ENCODE measurements at regions not wholly inside any gene's neighbourhood (a gene's known extent, or its start where the extent isn't known, plus 50 kb on each side); places are given as distances from the start of the nearest gene placed in this dataset.

GRCh38 chr13:39971526-39971925, 316.1 kb downstream of the COG6 start:
- Mint-ChIP-seq H3K27ac (ENCODE audit: low read depth) (no peak overlapping the region), H3K36me3 (ENCODE audit: insufficient read depth) (peaks cover 1% of the 10 kb centered on the region), H3K4me3 (no peak overlapping the region), H3K9me3 (no peaks in the 10 kb centered on the region), H3K27me3 (peaks cover 19% of the 10 kb centered on the region), H3K4me1 (no peaks in the 10 kb centered on the region)
- ATAC-seq (replicated peaks; ENCODE audit: extremely low read depth, poor library complexity, severe bottlenecking) (no peak), DNase-seq (ENCODE audit: low spot score in 2 of 2) (no peak)

DNA sequence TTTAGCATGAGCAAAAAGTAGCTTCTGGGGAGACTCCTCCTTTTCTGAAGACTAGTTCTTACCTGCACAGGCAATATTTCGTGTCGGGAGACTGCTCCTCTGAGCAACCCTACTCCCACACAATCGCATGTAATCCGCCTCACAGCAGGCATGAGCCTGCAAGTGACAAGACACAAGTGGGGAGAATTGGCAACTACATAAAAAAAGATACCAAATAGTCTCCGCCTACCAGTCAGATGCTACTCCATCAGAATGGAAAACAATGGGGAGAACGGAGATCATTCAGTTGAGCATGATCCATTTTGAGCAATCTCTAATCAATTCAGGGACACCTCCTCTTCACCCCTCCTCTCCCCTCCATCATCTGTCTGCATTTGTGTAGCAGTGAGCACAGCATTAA, 321.0 kb downstream of the COG6 start:
- no peak for ATAC-seq (replicated peaks; ENCODE audit: extremely low read depth, poor library complexity, severe bottlenecking)
- no peak overlapping the region for H3K27ac Mint-ChIP-seq (ENCODE audit: low read depth)
- no peak overlapping the region for H3K4me3 Mint-ChIP-seq
- H3K36me3 Mint-ChIP-seq (ENCODE audit: insufficient read depth), result no peaks in the 10 kb centered on the region
- DNase-seq (ENCODE audit: low spot score in 2 of 2), result no peak
- no peaks in the 10 kb centered on the region for H3K9me3 Mint-ChIP-seq
- H3K27me3 Mint-ChIP-seq, result peaks cover 30% of the 10 kb centered on the region
- H3K4me1 Mint-ChIP-seq, result no peaks in the 10 kb centered on the region

- Mint-ChIP-seq H3K4me1 (no peaks in the 10 kb centered on the region), H3K36me3 (ENCODE audit: insufficient read depth) (no peaks in the 10 kb centered on the region), H3K27me3 (peaks cover 39% of the 10 kb centered on the region), H3K9me3 (no peaks in the 10 kb centered on the region), H3K4me3 (no peak overlapping the region), H3K27ac (ENCODE audit: low read depth) (no peak overlapping the region)
- DNase-seq (ENCODE audit: low spot score in 2 of 2) (no peak), ATAC-seq (replicated peaks; ENCODE audit: extremely low read depth, poor library complexity, severe bottlenecking) (no peak)
Measured at GRCh38 chr13:39981056-39981455, 325.6 kb downstream of the COG6 start.

GRCh38 chr13:39982745-39983144, 327.3 kb downstream of the COG6 start:
- Mint-ChIP-seq H3K27me3 (peaks cover 36% of the 10 kb centered on the region), H3K27ac (ENCODE audit: low read depth) (no peak overlapping the region), H3K36me3 (ENCODE audit: insufficient read depth) (no peaks in the 10 kb centered on the region), H3K4me3 (no peak overlapping the region), H3K9me3 (no peaks in the 10 kb centered on the region), H3K4me1 (no peaks in the 10 kb centered on the region)
- DNase-seq (ENCODE audit: low spot score in 2 of 2), result no peak
- ATAC-seq (replicated peaks; ENCODE audit: extremely low read depth, poor library complexity, severe bottlenecking), result no peak

GRCh38 chr13:39985071-39985470, 329.6 kb downstream of the COG6 start:
- Mint-ChIP-seq H3K36me3 (ENCODE audit: insufficient read depth) (no peaks in the 10 kb centered on the region), H3K27me3 (peaks cover 34% of the 10 kb centered on the region), H3K4me1 (no peaks in the 10 kb centered on the region), H3K27ac (ENCODE audit: low read depth) (no peak overlapping the region), H3K9me3 (no peaks in the 10 kb centered on the region), H3K4me3 (no peak overlapping the region)
- DNase-seq (ENCODE audit: low spot score in 2 of 2) (no peak), ATAC-seq (replicated peaks; ENCODE audit: extremely low read depth, poor library complexity, severe bottlenecking) (no peak)

DNA sequence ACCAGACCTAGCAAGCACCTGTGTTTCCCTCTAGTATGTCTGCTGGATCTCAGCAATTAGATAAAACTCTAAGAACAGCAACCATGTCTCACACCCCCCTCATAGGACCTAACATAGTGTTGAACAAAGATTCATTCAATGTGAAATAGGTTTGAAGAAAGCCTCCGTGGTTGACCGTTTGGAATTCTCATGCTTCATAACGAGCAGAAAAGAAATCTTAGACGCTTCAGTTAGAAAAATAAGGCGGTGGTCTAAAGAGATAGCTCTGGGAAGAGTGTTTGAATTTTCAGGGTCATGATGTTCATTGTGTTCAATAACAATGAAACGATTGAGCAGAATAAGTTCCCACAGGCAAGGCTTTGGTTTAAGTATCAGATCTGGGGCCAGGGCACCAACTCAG, 332.9 kb downstream of the COG6 start:
- Mint-ChIP-seq H3K36me3 (ENCODE audit: insufficient read depth) (no peaks in the 10 kb centered on the region), H3K27ac (ENCODE audit: low read depth) (no peak overlapping the region), H3K4me3 (no peak overlapping the region), H3K27me3 (peaks cover 14% of the 10 kb centered on the region), H3K4me1 (no peaks in the 10 kb centered on the region), H3K9me3 (no peaks in the 10 kb centered on the region)
- ATAC-seq (replicated peaks; ENCODE audit: extremely low read depth, poor library complexity, severe bottlenecking) (no peak), DNase-seq (ENCODE audit: low spot score in 2 of 2) (no peak)

DNA sequence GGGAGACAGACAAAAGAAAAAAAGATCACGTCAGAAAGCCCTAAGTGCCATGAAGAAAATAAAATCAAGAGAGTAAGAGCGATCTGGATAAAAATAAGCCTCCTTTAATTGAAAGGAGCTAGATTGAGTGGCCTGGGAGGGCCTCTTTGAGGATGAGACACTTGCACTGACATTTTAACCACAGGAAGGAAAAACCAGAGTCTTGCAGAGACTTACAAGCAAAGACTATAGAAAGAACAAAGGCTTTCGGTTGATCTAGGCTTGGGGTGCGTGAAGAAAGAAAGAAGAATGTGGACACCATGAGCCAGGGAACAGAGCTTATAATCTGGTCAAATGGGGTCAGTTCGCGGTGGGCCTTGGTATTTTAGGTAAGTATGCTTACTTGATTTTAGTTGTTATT, 342.7 kb downstream of the COG6 start:
- no peak overlapping the region for H3K4me3 Mint-ChIP-seq
- peaks cover 10% of the 10 kb centered on the region for H3K4me1 Mint-ChIP-seq
- H3K36me3 Mint-ChIP-seq (ENCODE audit: insufficient read depth), result no peaks in the 10 kb centered on the region
- no peak for ATAC-seq (replicated peaks; ENCODE audit: extremely low read depth, poor library complexity, severe bottlenecking)
- no peaks in the 10 kb centered on the region for H3K9me3 Mint-ChIP-seq
- no peak overlapping the region for H3K27ac Mint-ChIP-seq (ENCODE audit: low read depth)
- no peak for DNase-seq (ENCODE audit: low spot score in 2 of 2)
- no peaks in the 10 kb centered on the region for H3K27me3 Mint-ChIP-seq

DNA sequence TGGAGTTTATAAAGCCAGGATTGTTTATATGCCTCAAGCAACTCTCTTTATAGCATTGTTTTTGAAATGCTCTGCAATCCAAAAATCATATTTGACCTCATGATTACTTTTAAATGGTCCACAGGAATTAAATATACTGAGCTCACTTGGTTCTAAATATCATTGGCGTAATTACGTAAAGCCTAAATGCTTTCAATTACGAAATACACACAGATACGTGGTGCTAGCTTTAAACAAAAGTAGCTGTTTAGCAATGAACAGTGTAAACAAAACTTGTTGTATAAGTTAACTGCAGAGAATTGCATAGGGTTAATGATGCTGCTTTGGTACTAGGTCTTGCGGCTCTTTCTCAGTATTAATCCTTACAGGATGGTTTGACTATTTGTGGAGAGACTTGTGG, 346.6 kb downstream of the COG6 start:
- Mint-ChIP-seq H3K4me1 (peaks cover 10% of the 10 kb centered on the region), H3K9me3 (no peaks in the 10 kb centered on the region), H3K27me3 (no peaks in the 10 kb centered on the region), H3K27ac (ENCODE audit: low read depth) (no peak overlapping the region), H3K4me3 (no peak overlapping the region), H3K36me3 (ENCODE audit: insufficient read depth) (no peaks in the 10 kb centered on the region)
- no peak for ATAC-seq (replicated peaks; ENCODE audit: extremely low read depth, poor library complexity, severe bottlenecking)
- DNase-seq (ENCODE audit: low spot score in 2 of 2), result no peak

DNA sequence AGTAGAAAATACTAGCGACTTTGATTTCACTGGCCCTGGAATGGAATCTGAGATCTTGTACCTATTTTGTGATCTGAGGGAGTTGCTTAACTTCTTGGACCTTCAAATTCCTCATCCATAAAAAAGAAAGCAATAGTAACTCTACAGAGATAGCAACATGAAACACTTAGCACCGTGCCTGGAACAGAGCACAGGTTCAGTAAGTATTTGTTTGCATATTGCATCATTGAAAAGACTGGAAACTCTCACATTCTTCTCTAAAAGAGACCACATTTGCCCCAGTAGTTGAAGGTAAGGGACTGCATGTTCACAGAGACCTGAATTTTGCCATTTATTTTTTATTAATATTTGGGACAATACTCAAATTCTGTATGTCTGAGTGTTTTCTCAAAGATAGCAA, 358.1 kb downstream of the COG6 start:
- Mint-ChIP-seq H3K27ac (ENCODE audit: low read depth) (no peak overlapping the region), H3K36me3 (ENCODE audit: insufficient read depth) (no peaks in the 10 kb centered on the region), H3K27me3 (peaks cover 31% of the 10 kb centered on the region), H3K4me3 (no peak overlapping the region), H3K9me3 (no peaks in the 10 kb centered on the region), H3K4me1 (no peaks in the 10 kb centered on the region)
- no peak for ATAC-seq (replicated peaks; ENCODE audit: extremely low read depth, poor library complexity, severe bottlenecking)
- no peak for DNase-seq (ENCODE audit: low spot score in 2 of 2)

DNA sequence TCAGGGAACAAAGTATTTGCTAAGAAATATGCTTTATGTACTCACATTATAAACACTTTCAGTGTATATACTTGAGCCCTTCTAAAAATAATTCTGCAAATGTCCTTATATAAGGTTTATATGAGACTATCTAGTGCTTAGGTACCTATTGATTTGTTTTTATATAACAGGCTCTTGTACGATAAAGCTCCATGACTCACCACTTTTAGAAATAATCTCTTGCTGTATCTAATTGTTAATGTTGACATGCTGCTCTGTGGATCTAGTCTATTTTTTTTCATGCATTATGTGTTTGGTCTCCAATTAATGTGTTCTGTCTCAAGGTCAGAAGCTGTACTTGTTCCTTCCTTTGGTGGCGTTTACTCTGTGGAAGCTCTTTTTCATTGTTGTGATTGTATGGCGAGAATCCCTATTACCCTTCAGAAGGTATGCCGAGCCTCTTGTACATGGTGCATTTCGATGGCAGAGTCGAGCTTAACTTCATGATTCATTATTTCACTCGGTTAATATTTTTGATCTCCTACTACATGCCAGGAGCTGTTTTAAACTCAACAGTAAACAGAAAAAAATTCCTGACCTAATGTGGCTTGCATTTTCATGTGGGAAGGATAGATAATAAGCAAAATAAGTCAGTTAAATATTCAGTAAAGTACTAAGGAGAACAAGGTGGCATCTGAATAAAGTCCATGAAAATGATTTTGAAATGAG, 361.6 kb downstream of the COG6 start:
- Mint-ChIP-seq H3K27ac (ENCODE audit: low read depth) (no peak overlapping the region), H3K4me3 (no peak overlapping the region), H3K4me1 (no peaks in the 10 kb centered on the region), H3K27me3 (peaks cover 10% of the 10 kb centered on the region), H3K36me3 (ENCODE audit: insufficient read depth) (no peaks in the 10 kb centered on the region), H3K9me3 (no peaks in the 10 kb centered on the region)
- DNase-seq (ENCODE audit: low spot score in 2 of 2) (no peak), ATAC-seq (replicated peaks; ENCODE audit: extremely low read depth, poor library complexity, severe bottlenecking) (no peak)

- Mint-ChIP-seq H3K27ac (ENCODE audit: low read depth) (no peak overlapping the region), H3K36me3 (ENCODE audit: insufficient read depth) (no peaks in the 10 kb centered on the region), H3K4me1 (no peaks in the 10 kb centered on the region), H3K27me3 (peaks cover 6% of the 10 kb centered on the region), H3K4me3 (no peak overlapping the region), H3K9me3 (no peaks in the 10 kb centered on the region)
- ATAC-seq (replicated peaks; ENCODE audit: extremely low read depth, poor library complexity, severe bottlenecking), result no peak
- DNase-seq (ENCODE audit: low spot score in 2 of 2), result no peak
Measured at GRCh38 chr13:40017662-40018262, 362.3 kb downstream of the COG6 start.

- H3K36me3 Mint-ChIP-seq (ENCODE audit: insufficient read depth), result no peaks in the 10 kb centered on the region
- ATAC-seq (replicated peaks; ENCODE audit: extremely low read depth, poor library complexity, severe bottlenecking), result no peak
- H3K4me1 Mint-ChIP-seq, result peaks cover 14% of the 10 kb centered on the region
- H3K27me3 Mint-ChIP-seq, result no peaks in the 10 kb centered on the region
- H3K9me3 Mint-ChIP-seq, result no peaks in the 10 kb centered on the region
- H3K27ac Mint-ChIP-seq (ENCODE audit: low read depth), result no peak overlapping the region
- DNase-seq (ENCODE audit: low spot score in 2 of 2), result no peak
- H3K4me3 Mint-ChIP-seq, result no peak overlapping the region
Measured at GRCh38 chr13:40023595-40024203, 368.2 kb downstream of the COG6 start.

All from central memory CD8-positive, alpha-beta T cell (primary cell).